ENCODE measurements at regions not wholly inside any gene's neighbourhood (a gene's known extent, or its start where the extent isn't known, plus 50 kb on each side); places are given as distances from the start of the nearest gene placed in this dataset.

DNA sequence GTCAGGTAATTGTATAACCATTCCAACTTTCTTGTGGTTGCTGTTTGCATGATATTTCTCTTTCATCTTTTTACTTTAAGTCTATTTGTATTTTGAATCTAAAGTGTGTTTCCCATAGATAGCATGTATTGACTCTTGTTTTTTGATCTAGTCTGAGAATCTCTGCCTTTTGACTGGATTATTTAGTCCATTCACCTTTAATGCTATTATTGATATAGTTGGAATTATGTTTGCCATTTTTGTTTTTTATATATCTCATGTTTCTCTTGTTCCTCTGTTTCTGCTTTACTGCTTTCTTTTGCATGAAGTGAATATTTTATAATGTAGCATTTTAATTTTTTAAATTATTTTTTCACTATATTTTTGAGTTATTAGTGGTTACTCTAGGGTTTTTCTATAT, 103.9 kb upstream of the PMCH start (continued):
- no peak for TF ChIP-seq CTBP2 (IDR thresholded peaks at IDR 0.05; ENCODE audit: borderline replicate concordance, insufficient read depth, insufficient read length, low read length)
- TF ChIP-seq SP1 (IDR thresholded peaks at IDR 0.05; ENCODE audit: low read depth, low read length): no peak
- TF ChIP-seq TAF1 (IDR thresholded peaks at IDR 0.05; ENCODE audit: low read depth, low read length): no peak
- TF ChIP-seq CEBPB (IDR thresholded peaks at IDR 0.05; ENCODE audit: low read depth, low read length): no peak
